Left ventricle myocardium inferior (tissue), 1 donor: ENCODE measurements at regions not wholly inside any gene's neighbourhood (a gene's known extent, or its start where the extent isn't known, plus 50 kb on each side); places are given as distances from the start of the nearest gene placed in this dataset.

ENCODE experiments used
- DNase-seq: peaks from one replicate; pipeline ENCODE4 v3.0.0-alpha.2; 2020
- H3K27ac ChIP-seq: fragments of 200-600 bp; replicated peaks from 2 replicates; pipeline ENCODE4 v1.8.0; 2021
- H3K27me3 ChIP-seq: fragments of 200-600 bp; 2 replicates; pipeline ENCODE4 v1.8.0; 2021; ENCODE audit warnings: low read depth
- H3K36me3 ChIP-seq: fragments of 200-600 bp; 2 replicates; pipeline ENCODE4 v1.8.0; 2021
- H3K4me1 ChIP-seq: fragments of 200-600 bp; 2 replicates; pipeline ENCODE4 v1.8.0; 2021
- H3K4me3 ChIP-seq: fragments of 200-600 bp; 2 replicates; pipeline ENCODE4 v1.8.0; 2021; ENCODE audit warnings: mild to moderate bottlenecking, moderate library complexity
- H3K9me3 ChIP-seq: fragments of 200-600 bp; replicated peaks from 2 replicates; pipeline ENCODE4 v1.8.0; 2021
- intact Hi-C: fragments of 100-400 bp; cut with micrococcal nuclease; formaldehyde crosslinking; loops from one replicate; pipeline ENCODE4 v1.11.0; 2022
- TF ChIP-seq, protein P1 (sequence below): fragments of 200-600 bp; IDR thresholded peaks from 2 replicates; pipeline ENCODE4 v1.8.0; 2021; ENCODE audit warnings: antibody characterized with exemption, mild to moderate bottlenecking, borderline replicate concordance
- donor health status: DM: no; HTN: yes; CAD: no; lungs with severe emphysema.

DNA sequence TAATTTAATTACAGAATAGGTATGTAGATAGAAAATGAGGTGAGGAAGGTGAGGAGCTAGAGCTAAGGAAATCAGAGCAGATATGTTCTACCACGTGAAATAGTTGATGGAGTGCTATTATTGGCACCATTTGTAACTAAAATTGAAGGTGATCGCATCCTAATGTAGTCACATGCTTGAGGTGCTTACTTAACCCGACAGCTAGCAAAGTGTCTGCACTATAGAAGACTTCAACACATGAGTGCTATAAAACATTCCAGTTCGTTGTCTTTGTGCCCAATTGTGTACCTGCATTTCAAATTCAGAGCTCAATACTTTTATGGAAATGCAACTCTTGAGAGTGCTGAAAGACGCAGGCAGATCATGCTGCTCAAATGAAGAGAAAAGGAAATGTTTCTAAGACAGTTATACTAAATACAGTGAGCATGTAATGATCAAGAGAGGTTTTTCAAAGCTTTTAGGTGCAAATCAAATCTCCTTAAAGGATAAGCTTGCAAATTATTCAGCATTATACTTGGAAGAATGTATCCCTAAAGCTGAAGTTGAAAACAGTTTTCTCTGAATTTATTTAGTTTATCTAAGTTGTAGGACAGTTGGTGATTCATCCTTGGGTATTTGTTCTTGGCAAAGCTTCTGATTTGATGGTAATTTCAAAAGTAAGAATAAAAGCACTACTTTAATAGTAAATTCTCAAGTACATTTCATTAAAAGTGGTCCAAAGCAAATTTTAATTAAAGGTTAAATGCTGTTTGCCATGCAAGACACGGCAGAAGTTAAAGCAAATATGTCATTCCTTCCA, 223.9 kb upstream of the EPHA5 start:
- TF ChIP-seq, protein P1, sequence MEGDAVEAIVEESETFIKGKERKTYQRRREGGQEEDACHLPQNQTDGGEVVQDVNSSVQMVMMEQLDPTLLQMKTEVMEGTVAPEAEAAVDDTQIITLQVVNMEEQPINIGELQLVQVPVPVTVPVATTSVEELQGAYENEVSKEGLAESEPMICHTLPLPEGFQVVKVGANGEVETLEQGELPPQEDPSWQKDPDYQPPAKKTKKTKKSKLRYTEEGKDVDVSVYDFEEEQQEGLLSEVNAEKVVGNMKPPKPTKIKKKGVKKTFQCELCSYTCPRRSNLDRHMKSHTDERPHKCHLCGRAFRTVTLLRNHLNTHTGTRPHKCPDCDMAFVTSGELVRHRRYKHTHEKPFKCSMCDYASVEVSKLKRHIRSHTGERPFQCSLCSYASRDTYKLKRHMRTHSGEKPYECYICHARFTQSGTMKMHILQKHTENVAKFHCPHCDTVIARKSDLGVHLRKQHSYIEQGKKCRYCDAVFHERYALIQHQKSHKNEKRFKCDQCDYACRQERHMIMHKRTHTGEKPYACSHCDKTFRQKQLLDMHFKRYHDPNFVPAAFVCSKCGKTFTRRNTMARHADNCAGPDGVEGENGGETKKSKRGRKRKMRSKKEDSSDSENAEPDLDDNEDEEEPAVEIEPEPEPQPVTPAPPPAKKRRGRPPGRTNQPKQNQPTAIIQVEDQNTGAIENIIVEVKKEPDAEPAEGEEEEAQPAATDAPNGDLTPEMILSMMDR, result no peak
- DNase-seq, result no peak
- intact Hi-C loops, result no loop called here
- Histone ChIP-seq H3K4me1 (no peaks in the 10 kb centered on the region), H3K27ac (no peak overlapping the region), H3K4me3 (no peak overlapping the region), H3K9me3 (peaks cover 15% of the 10 kb centered on the region), H3K36me3 (no peaks in the 10 kb centered on the region), H3K27me3 (no peaks in the 10 kb centered on the region)

DNA sequence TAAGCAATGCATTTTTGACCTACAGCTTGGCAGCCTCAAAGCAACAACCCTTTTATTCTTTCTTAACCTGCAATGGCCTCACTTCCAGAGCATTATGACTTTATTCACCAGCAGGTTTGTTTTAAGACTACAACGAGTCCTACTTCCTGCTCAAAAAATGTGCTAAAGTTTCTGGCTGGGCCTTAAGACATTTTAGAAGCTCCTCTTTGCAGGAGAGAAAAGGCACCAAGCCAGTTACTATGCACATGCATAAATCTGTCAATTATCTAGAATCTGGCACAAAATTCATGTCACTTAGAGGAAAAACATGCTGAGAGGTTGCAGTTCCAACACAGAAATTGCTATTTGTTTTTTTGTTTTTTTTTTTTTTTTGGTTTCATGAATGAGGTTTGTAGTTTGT, 223.0 kb upstream of the EPHA5 start:
- no peaks in the 10 kb centered on the region for H3K4me1 ChIP-seq
- TF ChIP-seq, protein P1, result no peak
- DNase-seq, result no peak
- intact Hi-C loops, result no loop called here
- peaks cover 15% of the 10 kb centered on the region for H3K9me3 ChIP-seq
- no peak overlapping the region for H3K27ac ChIP-seq
- no peak overlapping the region for H3K4me3 ChIP-seq
- no peaks in the 10 kb centered on the region for H3K27me3 ChIP-seq
- no peaks in the 10 kb centered on the region for H3K36me3 ChIP-seq

DNA sequence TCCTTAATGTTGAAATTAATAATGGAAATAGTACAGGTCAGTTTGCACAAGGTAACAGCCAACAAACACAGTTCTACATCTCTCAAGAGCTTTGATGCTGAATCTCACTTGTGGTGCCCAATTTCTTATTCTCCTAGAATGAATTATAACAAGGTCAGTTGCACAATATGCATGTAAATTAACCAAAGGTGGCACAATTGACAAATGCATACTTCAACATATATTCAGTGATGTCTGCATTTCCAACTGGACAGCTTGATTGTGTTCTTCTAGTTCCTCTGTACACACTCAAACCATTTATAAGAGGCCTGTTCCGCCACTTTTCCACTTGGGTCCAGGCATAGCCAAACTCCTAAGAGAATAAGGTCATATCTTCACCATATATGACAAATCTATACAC, 210.3 kb upstream of the EPHA5 start:
- Histone ChIP-seq H3K4me1 (no peaks in the 10 kb centered on the region), H3K4me3 (no peak overlapping the region), H3K36me3 (no peaks in the 10 kb centered on the region), H3K9me3 (peaks cover 9% of the 10 kb centered on the region), H3K27me3 (no peaks in the 10 kb centered on the region), H3K27ac (no peak overlapping the region)
- no peak for DNase-seq
- intact Hi-C loops, result no loop called here
- TF ChIP-seq, protein P1, result no peak

DNA sequence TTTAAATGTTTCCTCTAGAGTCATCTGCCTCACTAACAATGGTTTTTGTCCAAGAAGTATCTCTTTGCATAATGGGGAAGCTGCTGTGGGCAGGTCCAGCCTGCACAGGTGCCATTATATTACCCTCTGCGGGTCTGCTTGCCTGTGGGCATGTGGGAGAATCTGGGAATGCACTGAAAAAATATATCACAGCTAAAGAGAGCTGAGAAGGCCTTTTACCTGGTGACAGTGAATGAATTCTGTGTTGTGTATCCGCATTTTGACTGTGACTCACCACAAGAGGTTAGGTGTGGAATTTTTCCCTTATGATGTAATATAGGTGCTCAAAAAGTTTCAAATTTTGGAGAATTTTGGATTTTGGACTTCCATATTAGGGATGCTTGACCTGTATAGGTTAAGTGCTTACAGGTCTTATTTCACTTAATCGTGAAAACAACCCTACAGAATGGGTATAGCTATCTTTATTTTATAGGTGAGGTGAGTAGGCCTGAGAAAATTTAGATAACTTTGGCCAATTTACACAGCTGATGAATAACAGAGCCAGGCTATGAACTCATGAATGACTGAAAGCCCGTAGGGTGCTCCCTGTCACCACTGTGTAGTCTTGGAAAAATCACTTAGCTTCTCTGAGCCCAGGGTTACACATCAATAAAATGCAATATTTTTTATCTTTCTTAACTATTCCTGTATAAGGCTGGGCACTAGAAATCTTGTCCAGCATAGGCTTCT, 198.0 kb upstream of the EPHA5 start:
- no peak for DNase-seq
- no peaks in the 10 kb centered on the region for H3K27me3 ChIP-seq
- H3K4me1 ChIP-seq, result no peaks in the 10 kb centered on the region

DNA sequence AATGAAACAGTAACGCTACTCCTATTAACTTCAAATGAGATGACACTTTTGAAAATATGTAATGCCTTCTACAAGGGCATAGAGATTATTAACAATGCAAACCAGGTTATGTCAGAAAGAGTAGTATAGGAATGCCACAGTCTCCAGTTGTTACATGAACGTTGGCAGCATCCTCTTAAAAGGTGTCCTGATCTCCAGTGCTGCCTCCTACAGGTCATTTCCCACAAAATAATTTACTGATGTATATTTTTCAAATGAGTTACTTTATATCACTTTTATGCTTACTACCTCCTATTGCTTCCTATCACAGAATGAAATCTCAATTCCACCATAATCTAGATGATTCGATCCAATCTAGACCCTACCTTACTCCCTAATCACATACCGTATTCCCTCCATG, 195.2 kb upstream of the EPHA5 start:
- H3K9me3 ChIP-seq, result no peaks in the 10 kb centered on the region
- no peak overlapping the region for H3K27ac ChIP-seq
- TF ChIP-seq, protein P1, result peak; percentile 11
- no peaks in the 10 kb centered on the region for H3K4me1 ChIP-seq
- H3K4me3 ChIP-seq, result no peak overlapping the region
- DNase-seq, result no peak
- intact Hi-C loops, result no loop called here
- H3K27me3 ChIP-seq, result no peaks in the 10 kb centered on the region
- no peaks in the 10 kb centered on the region for H3K36me3 ChIP-seq

More for the DNA sequence above, 198.0 kb upstream of the EPHA5 start:
- Histone ChIP-seq H3K36me3 (no peaks in the 10 kb centered on the region), H3K4me3 (no peak overlapping the region), H3K27ac (no peak overlapping the region), H3K9me3 (no peaks in the 10 kb centered on the region)
- TF ChIP-seq, protein P1, result no peak
- intact Hi-C loops, result no loop called here
